ENCODE measurements at regions not wholly inside any gene's neighbourhood (a gene's known extent, or its start where the extent isn't known, plus 50 kb on each side); places are given as distances from the start of the nearest gene placed in this dataset.

DNA sequence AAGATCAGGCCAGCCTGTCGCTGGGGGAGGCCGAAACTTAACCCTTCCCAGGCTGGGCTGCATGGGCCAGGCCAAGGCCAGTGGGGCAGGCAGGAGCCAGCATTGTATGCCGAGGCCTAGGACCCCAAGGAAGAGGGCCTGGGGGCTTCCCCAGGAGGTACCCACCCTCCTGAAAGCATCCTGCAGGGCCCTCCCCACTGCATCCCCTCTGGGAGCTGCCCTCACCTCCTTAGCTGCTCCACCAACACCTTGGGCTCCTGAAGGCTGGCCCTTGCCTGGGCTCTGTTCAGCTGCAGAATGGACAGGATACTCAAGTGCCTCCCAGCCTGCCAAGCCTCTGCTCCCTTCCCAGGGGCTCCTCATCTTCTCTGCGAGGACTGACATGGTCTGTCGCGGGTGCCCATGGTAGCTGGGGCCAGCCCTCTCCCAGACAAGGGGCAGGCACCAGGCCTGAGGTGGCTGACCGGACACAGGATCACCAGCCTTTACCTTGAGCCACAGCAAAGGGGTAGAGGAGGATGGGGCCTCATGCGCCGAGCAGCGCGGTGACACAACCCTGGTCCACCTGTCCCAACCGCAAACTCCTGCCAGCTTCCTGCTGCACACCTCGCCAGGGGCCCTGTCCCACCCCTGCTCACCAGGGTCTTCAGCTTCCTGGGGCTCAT is 94.2 kb downstream of the MICALL2 start:
- no peak for DNase-seq
- 90% methylated on average over 10 to 13 of the region's 13 CpGs for WGBS, 2 experiments (ENCODE audit: insufficient coverage in 1 of 2, insufficient read length in 1 of 2)
- TF ChIP-seq, protein P1, sequence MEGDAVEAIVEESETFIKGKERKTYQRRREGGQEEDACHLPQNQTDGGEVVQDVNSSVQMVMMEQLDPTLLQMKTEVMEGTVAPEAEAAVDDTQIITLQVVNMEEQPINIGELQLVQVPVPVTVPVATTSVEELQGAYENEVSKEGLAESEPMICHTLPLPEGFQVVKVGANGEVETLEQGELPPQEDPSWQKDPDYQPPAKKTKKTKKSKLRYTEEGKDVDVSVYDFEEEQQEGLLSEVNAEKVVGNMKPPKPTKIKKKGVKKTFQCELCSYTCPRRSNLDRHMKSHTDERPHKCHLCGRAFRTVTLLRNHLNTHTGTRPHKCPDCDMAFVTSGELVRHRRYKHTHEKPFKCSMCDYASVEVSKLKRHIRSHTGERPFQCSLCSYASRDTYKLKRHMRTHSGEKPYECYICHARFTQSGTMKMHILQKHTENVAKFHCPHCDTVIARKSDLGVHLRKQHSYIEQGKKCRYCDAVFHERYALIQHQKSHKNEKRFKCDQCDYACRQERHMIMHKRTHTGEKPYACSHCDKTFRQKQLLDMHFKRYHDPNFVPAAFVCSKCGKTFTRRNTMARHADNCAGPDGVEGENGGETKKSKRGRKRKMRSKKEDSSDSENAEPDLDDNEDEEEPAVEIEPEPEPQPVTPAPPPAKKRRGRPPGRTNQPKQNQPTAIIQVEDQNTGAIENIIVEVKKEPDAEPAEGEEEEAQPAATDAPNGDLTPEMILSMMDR (conservative IDR thresholded peaks at IDR 0.05): no peak

GRCh38 chr7:1365846-1366245 is 93.4 kb downstream of the MICALL2 start:
- H3K27me3 ChIP-seq (ENCODE audit: control insufficient read depth, insufficient read depth, low read length, poor library complexity, severe bottlenecking): peaks cover 27% of the 10 kb centered on the region
- no peaks in the 10 kb centered on the region for H3K4me1 ChIP-seq (ENCODE audit: control insufficient read depth, insufficient read depth, low read length)
- H3K27me3 Mint-ChIP-seq (ENCODE audit: insufficient read depth): peaks cover 40% of the 10 kb centered on the region
- H3K4me3 Mint-ChIP-seq: no peak overlapping the region
- no peaks in the 10 kb centered on the region for H3K9me3 ChIP-seq (ENCODE audit: control insufficient read depth, low read length)
- no peak for DNase-seq
- WGBS, 2 experiments (ENCODE audit: insufficient coverage in 1 of 2, insufficient read length in 1 of 2): 88% methylated on average over 7 of the region's 7 CpGs
- no peak overlapping the region for H3K9ac ChIP-seq (ENCODE audit: extremely low read depth, low read length, poor library complexity, severe bottlenecking)
- no peak overlapping the region for H3K27ac ChIP-seq (ENCODE audit: low read depth, low read length)
- no peak overlapping the region for H3K4me3 ChIP-seq (ENCODE audit: low read length)
- TF ChIP-seq, protein P1 (conservative IDR thresholded peaks at IDR 0.05): no peak
- H3K4me1 Mint-ChIP-seq: no peaks in the 10 kb centered on the region
- no peaks in the 10 kb centered on the region for H3K36me3 Mint-ChIP-seq (ENCODE audit: low read depth)
- H3K9me3 Mint-ChIP-seq: peaks cover 2% of the 10 kb centered on the region
- no peak overlapping the region for H3K27ac Mint-ChIP-seq
- no peaks in the 10 kb centered on the region for H3K36me3 ChIP-seq (ENCODE audit: control insufficient read depth, insufficient read depth, low read length)

More for the DNA sequence above, 94.2 kb downstream of the MICALL2 start:
- no peaks in the 10 kb centered on the region for H3K36me3 Mint-ChIP-seq (ENCODE audit: low read depth)
- H3K4me3 ChIP-seq (ENCODE audit: low read length): no peak overlapping the region
- peaks cover 19% of the 10 kb centered on the region for H3K27me3 ChIP-seq (ENCODE audit: control insufficient read depth, insufficient read depth, low read length, poor library complexity, severe bottlenecking)
- no peaks in the 10 kb centered on the region for H3K4me1 ChIP-seq (ENCODE audit: control insufficient read depth, insufficient read depth, low read length)
- no peak overlapping the region for H3K4me3 Mint-ChIP-seq
- H3K27ac ChIP-seq (ENCODE audit: low read depth, low read length): no peak overlapping the region
- peaks cover 35% of the 10 kb centered on the region for H3K27me3 Mint-ChIP-seq (ENCODE audit: insufficient read depth)
- no peaks in the 10 kb centered on the region for H3K9me3 ChIP-seq (ENCODE audit: control insufficient read depth, low read length)
- H3K36me3 ChIP-seq (ENCODE audit: control insufficient read depth, insufficient read depth, low read length): no peaks in the 10 kb centered on the region
- H3K9me3 Mint-ChIP-seq: peaks cover 2% of the 10 kb centered on the region
- no peak overlapping the region for H3K27ac Mint-ChIP-seq
- H3K4me1 Mint-ChIP-seq: no peaks in the 10 kb centered on the region
- H3K9ac ChIP-seq (ENCODE audit: extremely low read depth, low read length, poor library complexity, severe bottlenecking): no peak overlapping the region

DNA sequence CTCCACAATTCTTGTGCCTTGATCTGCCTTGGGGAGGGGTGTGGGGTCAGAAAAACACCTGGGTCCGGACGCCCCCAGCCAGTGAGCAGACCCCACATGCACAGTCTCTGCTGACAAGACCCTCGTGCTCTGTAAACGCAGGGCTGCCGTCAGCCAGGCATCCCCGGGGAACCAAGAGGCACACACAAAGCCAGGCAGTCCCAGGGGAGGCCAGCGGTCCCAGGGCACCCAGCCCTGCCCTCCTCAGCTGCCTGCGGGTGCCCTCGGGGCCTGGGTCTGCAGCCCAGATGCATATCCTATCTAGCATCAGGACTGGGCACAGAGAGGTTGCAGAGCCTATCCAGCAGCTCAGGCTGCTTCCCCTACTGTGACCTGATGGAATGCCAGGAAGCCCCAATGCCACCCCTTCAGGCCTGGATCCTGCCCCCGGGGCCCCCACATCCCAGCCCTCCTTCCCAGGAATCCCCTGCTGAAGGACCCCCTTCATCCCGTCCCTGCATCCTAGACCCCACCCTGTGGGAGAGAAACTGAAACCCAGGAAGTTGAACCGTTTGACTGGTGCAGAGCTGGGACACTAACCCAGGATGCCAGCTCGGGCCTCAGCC is 92.4 kb downstream of the MICALL2 start:
- TF ChIP-seq, protein P1 (conservative IDR thresholded peaks at IDR 0.05): no peak
- H3K4me1 ChIP-seq (ENCODE audit: control insufficient read depth, insufficient read depth, low read length): no peaks in the 10 kb centered on the region
- H3K27me3 ChIP-seq (ENCODE audit: control insufficient read depth, insufficient read depth, low read length, poor library complexity, severe bottlenecking): peaks cover 32% of the 10 kb centered on the region
- no peak overlapping the region for H3K9ac ChIP-seq (ENCODE audit: extremely low read depth, low read length, poor library complexity, severe bottlenecking)
- H3K36me3 Mint-ChIP-seq (ENCODE audit: low read depth): no peaks in the 10 kb centered on the region
- H3K9me3 ChIP-seq (ENCODE audit: control insufficient read depth, low read length): no peaks in the 10 kb centered on the region
- no peak overlapping the region for H3K4me3 ChIP-seq (ENCODE audit: low read length)
- no peaks in the 10 kb centered on the region for H3K4me1 Mint-ChIP-seq
- H3K27ac Mint-ChIP-seq: no peak overlapping the region
- peaks cover 42% of the 10 kb centered on the region for H3K27me3 Mint-ChIP-seq (ENCODE audit: insufficient read depth)
- H3K36me3 ChIP-seq (ENCODE audit: control insufficient read depth, insufficient read depth, low read length): no peaks in the 10 kb centered on the region
- H3K4me3 Mint-ChIP-seq: no peak overlapping the region
- no peak for DNase-seq
- no peak overlapping the region for H3K27ac ChIP-seq (ENCODE audit: low read depth, low read length)
- H3K9me3 Mint-ChIP-seq: peaks cover 2% of the 10 kb centered on the region
- WGBS, 2 experiments (ENCODE audit: insufficient coverage in 1 of 2, insufficient read length in 1 of 2): 82 to 84% methylated on average over 10 to 13 of the region's 13 CpGs

All from endodermal cell (in vitro differentiated cells).